MCF 10A (cell line): ENCODE measurements at regions not wholly inside any gene's neighbourhood (a gene's known extent, or its start where the extent isn't known, plus 50 kb on each side); places are given as distances from the start of the nearest gene placed in this dataset.

ENCODE experiments used
- BruUV-seq: library from RNA; stranded (reverse); fragments of 400-500 nt; replicated peaks from 2 replicates; lab custom pipeline; 2021; lab: Mats Ljungman, UMichigan
- CTCF ChIA-PET: fragments of 300-600 bp; sonication (Branson Sonifier 250); formaldehyde crosslinking; extraction: SDS; loops from one replicate; lab custom pipeline; 2021; ENCODE audit warnings: antibody characterized with exemption, inconsistent platforms; lab: Yijun Ruan, JAX
- POLR2A ChIA-PET: fragments of 300-600, 350-650 bp; sonication (Branson Sonifier 250); formaldehyde crosslinking; extraction: SDS; loops from one replicate; lab custom pipeline; 2020; ENCODE audit warnings: antibody characterized with exemption, inconsistent platforms; lab: Yijun Ruan, JAX
- DNase-seq: peaks from one replicate; pipeline ENCODE4 v3.0.0-alpha.2; 2018; ENCODE audit not compliant: unreplicated experiment
- H3K27ac Mint-ChIP-seq: one replicate; pipeline ENCODE4 v1.8.0; 2022; ENCODE audit warnings: mild to moderate bottlenecking, low read depth, mixed read lengths; ENCODE audit not compliant: unreplicated experiment
- H3K27me3 Mint-ChIP-seq: one replicate; pipeline ENCODE4 v1.8.0; 2022; ENCODE audit warnings: mixed read lengths; ENCODE audit not compliant: insufficient read depth, unreplicated experiment
- H3K36me3 Mint-ChIP-seq: one replicate; pipeline ENCODE4 v1.8.0; 2022; ENCODE audit warnings: mild to moderate bottlenecking, moderate library complexity, mixed read lengths; ENCODE audit not compliant: insufficient read depth, unreplicated experiment
- H3K4me1 Mint-ChIP-seq: one replicate; pipeline ENCODE4 v1.8.0; 2022; ENCODE audit warnings: mixed read lengths; ENCODE audit not compliant: insufficient read depth, unreplicated experiment
- H3K4me3 Mint-ChIP-seq: one replicate; pipeline ENCODE4 v1.8.0; 2022; ENCODE audit warnings: mild to moderate bottlenecking, moderate library complexity, mixed read lengths; ENCODE audit not compliant: unreplicated experiment
- H3K9me3 Mint-ChIP-seq: one replicate; pipeline ENCODE4 v1.8.0; 2022; ENCODE audit warnings: mixed read lengths; ENCODE audit not compliant: unreplicated experiment
- intact Hi-C: fragments of 100-400 bp; cut with micrococcal nuclease; formaldehyde crosslinking; loops from 2 replicates; pipeline ENCODE4 v1.14.1; 2022
- TF ChIP-seq, protein P1 (sequence below): fragments of 200-600 bp; IDR thresholded peaks from one replicate; pipeline ENCODE4 v1.8.0; 2022; ENCODE audit warnings: antibody characterized with exemption, mild to moderate bottlenecking; ENCODE audit not compliant: unreplicated experiment

DNA sequence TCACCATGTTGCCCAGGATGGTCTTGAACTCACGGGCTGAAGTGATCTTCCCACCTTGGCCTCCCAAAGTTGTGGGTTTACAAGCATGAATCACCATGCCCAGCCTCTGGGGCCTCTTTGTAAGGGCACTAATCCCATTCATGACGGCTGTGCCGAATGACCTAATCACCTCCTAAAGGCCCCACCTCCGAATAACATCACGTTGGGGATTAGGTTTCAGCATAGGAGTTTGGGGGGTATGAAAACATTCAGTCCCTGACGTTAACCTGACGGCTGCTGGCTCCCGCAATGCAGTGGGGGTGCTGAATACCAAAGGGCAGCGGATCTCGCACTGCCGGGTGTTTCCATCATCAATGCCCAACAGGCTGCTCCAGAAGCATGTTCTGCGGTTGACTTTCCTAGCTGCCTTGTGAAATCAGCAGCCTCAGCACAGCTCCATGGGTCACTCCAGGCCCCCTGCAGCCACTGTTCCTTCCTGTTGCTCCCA lies 120.8 kb upstream of the SEC14L1 start:
- TF ChIP-seq, protein P1, sequence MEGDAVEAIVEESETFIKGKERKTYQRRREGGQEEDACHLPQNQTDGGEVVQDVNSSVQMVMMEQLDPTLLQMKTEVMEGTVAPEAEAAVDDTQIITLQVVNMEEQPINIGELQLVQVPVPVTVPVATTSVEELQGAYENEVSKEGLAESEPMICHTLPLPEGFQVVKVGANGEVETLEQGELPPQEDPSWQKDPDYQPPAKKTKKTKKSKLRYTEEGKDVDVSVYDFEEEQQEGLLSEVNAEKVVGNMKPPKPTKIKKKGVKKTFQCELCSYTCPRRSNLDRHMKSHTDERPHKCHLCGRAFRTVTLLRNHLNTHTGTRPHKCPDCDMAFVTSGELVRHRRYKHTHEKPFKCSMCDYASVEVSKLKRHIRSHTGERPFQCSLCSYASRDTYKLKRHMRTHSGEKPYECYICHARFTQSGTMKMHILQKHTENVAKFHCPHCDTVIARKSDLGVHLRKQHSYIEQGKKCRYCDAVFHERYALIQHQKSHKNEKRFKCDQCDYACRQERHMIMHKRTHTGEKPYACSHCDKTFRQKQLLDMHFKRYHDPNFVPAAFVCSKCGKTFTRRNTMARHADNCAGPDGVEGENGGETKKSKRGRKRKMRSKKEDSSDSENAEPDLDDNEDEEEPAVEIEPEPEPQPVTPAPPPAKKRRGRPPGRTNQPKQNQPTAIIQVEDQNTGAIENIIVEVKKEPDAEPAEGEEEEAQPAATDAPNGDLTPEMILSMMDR = no peak
- ChIA-PET POLR2A (no interaction called here), CTCF (interaction anchor here (1.9 kb wide), 1 partner anchor 36 kb away, joined by 17 read pairs; no protein-coding TSS in a partner anchor)
- intact Hi-C loops = no loop called here
- Mint-ChIP-seq H3K4me1 (no peaks in the 10 kb centered on the region), H3K9me3 (no peaks in the 10 kb centered on the region), H3K27ac (no peak overlapping the region), H3K36me3 (no peaks in the 10 kb centered on the region), H3K27me3 (no peaks in the 10 kb centered on the region), H3K4me3 (no peak overlapping the region)
- BruUV-seq = no TSS peak
- no peak for DNase-seq

DNA sequence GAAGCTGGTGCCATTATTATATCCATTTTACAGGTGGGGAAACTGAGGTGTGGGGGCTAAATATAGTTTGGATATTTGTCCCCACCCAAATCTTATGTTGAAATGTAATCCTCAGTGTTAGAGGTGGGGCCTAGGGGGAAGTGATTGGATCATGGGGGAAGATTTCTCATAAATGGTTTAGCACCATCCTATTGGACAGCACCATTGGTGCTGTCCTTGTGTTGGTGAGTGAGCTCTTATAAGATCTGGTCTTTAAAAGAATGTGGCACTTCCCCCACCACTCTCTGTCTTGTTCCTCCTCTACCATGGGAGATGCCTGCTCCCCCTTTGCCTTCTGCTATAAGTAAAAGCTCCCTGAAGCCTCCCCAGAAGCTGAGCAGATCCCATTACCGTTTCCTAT lies 119.8 kb upstream of the SEC14L1 start:
- intact Hi-C loops = no loop called here
- Mint-ChIP-seq H3K9me3 (no peaks in the 10 kb centered on the region), H3K27ac (no peak overlapping the region), H3K4me3 (no peak overlapping the region), H3K27me3 (no peaks in the 10 kb centered on the region), H3K36me3 (no peaks in the 10 kb centered on the region), H3K4me1 (no peaks in the 10 kb centered on the region)
- no TSS peak for BruUV-seq
- DNase-seq = no peak
- TF ChIP-seq, protein P1 = no peak
- ChIA-PET POLR2A (interaction anchor here (0.5 kb wide), 1 partner anchor 144 kb away, joined by 3 read pairs; no protein-coding TSS in a partner anchor), CTCF (interaction anchor here (1.9 kb wide), 1 partner anchor 35 kb away, joined by 17 read pairs; no protein-coding TSS in a partner anchor)

DNA sequence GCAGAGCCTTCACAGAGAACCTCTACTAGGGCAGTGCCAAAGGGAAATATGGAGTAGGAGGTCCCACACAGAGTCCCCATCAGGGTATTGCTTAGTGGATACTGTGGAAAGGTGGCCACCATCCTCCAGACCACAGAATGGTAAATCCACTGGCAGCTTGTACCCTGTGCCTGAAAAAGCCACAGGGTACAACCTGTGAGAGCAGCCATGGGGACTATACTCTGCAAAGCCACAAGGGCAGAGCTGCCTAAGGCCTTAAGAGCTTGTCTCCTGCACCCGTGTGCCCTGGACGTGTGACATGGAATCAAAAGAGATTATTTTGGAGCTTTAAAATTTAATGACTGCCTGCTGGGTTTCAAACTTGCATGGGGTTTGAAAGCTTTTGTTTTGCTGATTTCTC lies 118.0 kb upstream of the SEC14L1 start:
- CTCF ChIA-PET = interaction anchor here (1.3 to 2.8 kb wide), 2 partner anchors 12 to 33 kb away, joined by 5 to 10 read pairs; no protein-coding TSS in a partner anchor
- TF ChIP-seq, protein P1 = no peak
- intact Hi-C loops = no loop called here
- Mint-ChIP-seq H3K9me3 (no peaks in the 10 kb centered on the region), H3K27me3 (no peaks in the 10 kb centered on the region), H3K4me3 (no peak overlapping the region), H3K36me3 (no peaks in the 10 kb centered on the region), H3K4me1 (no peaks in the 10 kb centered on the region), H3K27ac (no peak overlapping the region)
- no peak for DNase-seq
- POLR2A ChIA-PET = no interaction called here
- BruUV-seq = no TSS peak

DNA sequence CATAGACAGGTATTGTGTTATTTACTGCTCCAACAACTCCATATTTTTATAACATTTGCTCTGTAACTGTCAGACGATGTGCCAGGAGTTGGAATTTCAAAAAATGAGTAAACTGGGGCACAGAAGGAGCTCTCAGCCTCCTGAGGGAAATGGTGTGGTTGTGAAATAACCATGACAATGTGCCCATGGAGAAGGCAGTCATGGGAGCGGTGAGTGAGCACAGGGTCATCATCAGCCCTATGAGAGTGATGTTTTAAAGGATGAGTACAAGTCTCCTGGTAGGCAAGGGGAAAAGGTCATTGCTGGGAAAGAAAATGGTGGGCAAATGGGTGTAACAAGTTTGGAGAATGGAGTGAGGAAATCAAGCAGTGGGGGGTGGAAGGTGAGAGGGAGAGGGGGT lies 115.0 kb upstream of the SEC14L1 start:
- ChIA-PET CTCF (no interaction called here), POLR2A (no interaction called here)
- intact Hi-C loops = no loop called here

More for the DNA sequence above, 115.0 kb upstream of the SEC14L1 start:
- no peak for DNase-seq
- Mint-ChIP-seq H3K4me1 (no peaks in the 10 kb centered on the region), H3K27ac (no peak overlapping the region), H3K36me3 (no peaks in the 10 kb centered on the region), H3K27me3 (no peaks in the 10 kb centered on the region), H3K9me3 (peaks cover under 1% of the 10 kb centered on the region), H3K4me3 (no peak overlapping the region)
- TF ChIP-seq, protein P1 = no peak
- BruUV-seq = no TSS peak
